ENCODE measurements at regions not wholly inside any gene's neighbourhood (a gene's known extent, or its start where the extent isn't known, plus 50 kb on each side); places are given as distances from the start of the nearest gene placed in this dataset. TPM values are rescaled to one million over a fixed set of nuclear protein-coding genes. Genes with fewer than 3 reads are reported as not detected.

DNA sequence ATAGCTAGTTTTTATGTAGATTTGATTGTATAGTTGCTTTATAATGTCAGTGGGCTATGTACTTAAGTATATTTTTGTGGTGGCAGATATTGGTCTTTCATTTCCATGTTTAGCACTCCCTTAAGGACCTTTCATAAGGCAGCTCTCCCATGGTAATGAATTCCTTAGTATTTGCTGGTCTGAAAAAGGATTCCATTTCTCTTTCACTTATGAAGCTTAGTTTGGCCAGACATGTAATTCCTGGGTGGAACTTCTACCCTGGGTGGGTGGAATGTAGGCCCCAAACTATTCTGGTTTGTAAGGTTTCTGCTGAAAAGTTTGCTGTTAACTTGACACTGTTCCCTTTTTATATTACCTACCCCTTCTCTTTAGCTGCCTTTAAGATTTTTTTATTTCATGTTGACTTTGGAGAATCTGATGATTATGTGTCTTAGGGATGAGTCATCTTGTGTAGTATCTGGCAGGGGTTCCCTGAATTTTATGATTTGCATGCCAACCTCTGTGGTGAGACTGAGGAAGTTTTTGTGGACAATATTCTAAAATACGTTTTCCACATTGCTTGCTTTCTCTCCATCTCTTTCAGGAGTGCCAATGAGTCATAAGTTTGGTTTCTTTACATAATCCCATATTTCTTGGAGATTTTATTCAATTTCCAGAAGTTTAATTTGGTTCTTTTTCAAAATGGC, 65.4 kb upstream of the VRK2 start:
- ATAC-seq: no peak
- no peaks in the 10 kb centered on the region for H3K4me1 ChIP-seq
- no peaks in the 10 kb centered on the region for H3K9me3 ChIP-seq
- no peaks in the 10 kb centered on the region for H3K36me3 ChIP-seq (replicated peaks in 1 of 2; ENCODE audit: insufficient read depth in 1 of 2, low read depth in 2 of 2)
- intact Hi-C loops (cut with DNase I): no loop called here
- TF ChIP-seq POLR2A (IDR thresholded peaks at IDR 0.05): no peak
- TF ChIP-seq, protein P1, sequence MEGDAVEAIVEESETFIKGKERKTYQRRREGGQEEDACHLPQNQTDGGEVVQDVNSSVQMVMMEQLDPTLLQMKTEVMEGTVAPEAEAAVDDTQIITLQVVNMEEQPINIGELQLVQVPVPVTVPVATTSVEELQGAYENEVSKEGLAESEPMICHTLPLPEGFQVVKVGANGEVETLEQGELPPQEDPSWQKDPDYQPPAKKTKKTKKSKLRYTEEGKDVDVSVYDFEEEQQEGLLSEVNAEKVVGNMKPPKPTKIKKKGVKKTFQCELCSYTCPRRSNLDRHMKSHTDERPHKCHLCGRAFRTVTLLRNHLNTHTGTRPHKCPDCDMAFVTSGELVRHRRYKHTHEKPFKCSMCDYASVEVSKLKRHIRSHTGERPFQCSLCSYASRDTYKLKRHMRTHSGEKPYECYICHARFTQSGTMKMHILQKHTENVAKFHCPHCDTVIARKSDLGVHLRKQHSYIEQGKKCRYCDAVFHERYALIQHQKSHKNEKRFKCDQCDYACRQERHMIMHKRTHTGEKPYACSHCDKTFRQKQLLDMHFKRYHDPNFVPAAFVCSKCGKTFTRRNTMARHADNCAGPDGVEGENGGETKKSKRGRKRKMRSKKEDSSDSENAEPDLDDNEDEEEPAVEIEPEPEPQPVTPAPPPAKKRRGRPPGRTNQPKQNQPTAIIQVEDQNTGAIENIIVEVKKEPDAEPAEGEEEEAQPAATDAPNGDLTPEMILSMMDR (IDR thresholded peaks at IDR 0.05): no peak
- H3K4me3 ChIP-seq: no peak overlapping the region
- WGBS, 2 donors: 52 to 78% methylated on average over 1 of the region's 1 CpG
- H3K27me3 ChIP-seq: no peaks in the 10 kb centered on the region
- no peak for DNase-seq
- H3K27ac ChIP-seq: no peak overlapping the region

DNA sequence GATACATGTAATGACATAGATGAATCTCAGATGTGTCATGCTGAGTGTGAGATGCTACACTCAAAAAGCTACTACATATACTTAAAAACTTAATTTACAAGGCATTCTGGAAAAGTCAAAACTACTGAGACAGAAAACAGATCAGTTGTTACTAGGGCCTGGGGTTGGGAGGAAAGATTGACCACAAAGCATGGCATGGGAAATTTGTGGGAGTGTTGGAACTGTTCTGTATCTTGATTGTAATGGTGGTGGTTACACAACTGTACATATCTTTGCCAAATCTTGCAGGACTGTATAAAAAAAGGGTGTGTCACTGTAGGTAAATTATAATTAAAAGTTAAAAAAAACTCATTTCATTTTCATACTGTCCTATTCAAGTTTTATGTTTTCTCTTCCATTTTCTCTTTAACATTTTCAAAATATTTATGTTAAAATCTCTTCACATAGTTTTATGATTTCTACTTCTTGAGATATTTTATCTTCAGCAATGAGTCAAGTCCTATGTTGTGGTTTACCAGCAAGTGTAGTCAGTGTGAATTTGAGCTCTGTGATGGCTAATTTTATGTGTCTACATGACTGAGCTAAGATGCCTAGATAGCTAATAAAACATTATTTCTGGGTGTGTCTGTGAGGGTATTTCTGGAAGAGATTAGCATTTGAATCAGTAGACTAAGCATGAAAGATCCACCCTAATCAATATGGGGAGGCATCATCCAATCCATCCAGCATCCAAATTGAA, 58.6 kb upstream of the VRK2 start:
- intact Hi-C loops (cut with DNase I): no loop called here
- Histone ChIP-seq H3K4me3 (no peak overlapping the region), H3K27me3 (no peaks in the 10 kb centered on the region), H3K4me1 (no peaks in the 10 kb centered on the region), H3K36me3 (replicated peaks in 1 of 2; ENCODE audit: insufficient read depth in 1 of 2, low read depth in 2 of 2) (no peaks in the 10 kb centered on the region), H3K27ac (no peak overlapping the region), H3K9me3 (no peaks in the 10 kb centered on the region)
- no peak for DNase-seq
- no peak for TF ChIP-seq POLR2A (IDR thresholded peaks at IDR 0.05)
- TF ChIP-seq, protein P1 (IDR thresholded peaks at IDR 0.05): no peak
- no peak for ATAC-seq

DNA sequence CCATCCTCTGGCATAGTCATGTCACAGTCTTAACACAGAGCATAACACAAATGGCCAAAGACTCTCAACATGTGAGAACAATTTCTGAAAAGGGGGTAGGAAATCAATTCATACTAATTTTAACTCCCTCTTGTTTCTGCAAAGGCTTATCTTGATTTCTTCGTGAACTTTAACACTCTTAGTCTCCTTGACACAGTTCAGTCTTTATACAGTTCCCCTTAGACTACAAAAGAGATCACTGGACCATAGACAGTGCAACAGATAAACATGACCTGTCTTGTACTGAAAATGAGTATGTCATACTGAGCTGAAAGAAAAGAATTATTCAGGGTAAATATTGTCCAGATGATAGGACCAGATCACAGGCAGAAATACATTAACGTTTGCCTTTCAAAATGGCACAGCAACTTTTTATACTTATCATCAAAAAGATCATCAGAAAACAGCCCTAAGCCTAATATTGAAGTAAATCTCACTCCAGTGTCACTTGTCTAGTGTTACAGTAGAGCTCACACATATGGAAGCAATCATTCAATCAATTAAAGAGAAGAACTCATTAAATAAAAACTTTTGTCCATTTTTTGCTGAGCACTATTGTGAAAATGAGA, 56.4 kb upstream of the VRK2 start:
- Histone ChIP-seq H3K36me3 (replicated peaks in 1 of 2; ENCODE audit: insufficient read depth in 1 of 2, low read depth in 2 of 2) (no peaks in the 10 kb centered on the region), H3K4me1 (no peaks in the 10 kb centered on the region), H3K4me3 (no peak overlapping the region), H3K9me3 (no peaks in the 10 kb centered on the region), H3K27me3 (no peaks in the 10 kb centered on the region), H3K27ac (no peak overlapping the region)
- DNase-seq (no peak), ATAC-seq (no peak)
- WGBS, 2 donors: 42 to 43% methylated on average over 2 of the region's 2 CpGs
- TF ChIP-seq, protein P1 (IDR thresholded peaks at IDR 0.05): no peak
- TF ChIP-seq POLR2A (IDR thresholded peaks at IDR 0.05): no peak
- intact Hi-C loops (cut with DNase I): no loop called here

Small RNA genes lying in the stretch of these regions (small RNA-seq; reads per million reads assigned to genes)
- gene PPIAP63 (not detected), gene RF00592 (not detected)
